ENCODE measurements at regions not wholly inside any gene's neighbourhood (a gene's known extent, or its start where the extent isn't known, plus 50 kb on each side); places are given as distances from the start of the nearest gene placed in this dataset.

DNA sequence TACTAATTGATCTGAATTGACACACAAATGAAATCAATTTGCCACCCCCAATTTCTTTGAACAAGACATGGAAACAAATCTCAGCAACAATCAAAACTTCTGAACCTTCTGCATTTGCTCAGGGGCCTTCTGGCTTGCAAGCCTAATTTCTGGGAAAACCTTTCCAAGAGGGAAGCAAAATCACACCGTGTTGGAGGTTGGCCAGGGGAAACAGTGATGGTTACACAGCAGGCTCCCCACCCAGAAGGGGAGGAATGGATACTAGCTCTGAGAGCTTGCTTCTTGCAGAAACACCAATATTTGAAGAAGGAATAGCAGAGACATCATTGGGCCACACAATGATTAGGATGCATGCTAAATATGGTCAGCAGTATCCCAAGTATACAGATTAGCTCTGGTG is 488.6 kb upstream of the TRPC7 start:
- no peak overlapping the region for H3K4me3 ChIP-seq (ENCODE audit: low read depth, low read length)
- no peak for DNase-seq (ENCODE audit: low read depth)
- TF ChIP-seq, protein P1, sequence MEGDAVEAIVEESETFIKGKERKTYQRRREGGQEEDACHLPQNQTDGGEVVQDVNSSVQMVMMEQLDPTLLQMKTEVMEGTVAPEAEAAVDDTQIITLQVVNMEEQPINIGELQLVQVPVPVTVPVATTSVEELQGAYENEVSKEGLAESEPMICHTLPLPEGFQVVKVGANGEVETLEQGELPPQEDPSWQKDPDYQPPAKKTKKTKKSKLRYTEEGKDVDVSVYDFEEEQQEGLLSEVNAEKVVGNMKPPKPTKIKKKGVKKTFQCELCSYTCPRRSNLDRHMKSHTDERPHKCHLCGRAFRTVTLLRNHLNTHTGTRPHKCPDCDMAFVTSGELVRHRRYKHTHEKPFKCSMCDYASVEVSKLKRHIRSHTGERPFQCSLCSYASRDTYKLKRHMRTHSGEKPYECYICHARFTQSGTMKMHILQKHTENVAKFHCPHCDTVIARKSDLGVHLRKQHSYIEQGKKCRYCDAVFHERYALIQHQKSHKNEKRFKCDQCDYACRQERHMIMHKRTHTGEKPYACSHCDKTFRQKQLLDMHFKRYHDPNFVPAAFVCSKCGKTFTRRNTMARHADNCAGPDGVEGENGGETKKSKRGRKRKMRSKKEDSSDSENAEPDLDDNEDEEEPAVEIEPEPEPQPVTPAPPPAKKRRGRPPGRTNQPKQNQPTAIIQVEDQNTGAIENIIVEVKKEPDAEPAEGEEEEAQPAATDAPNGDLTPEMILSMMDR (IDR thresholded peaks at IDR 0.05; ENCODE audit: low read depth, low read length, missing control alignments): no peak

DNA sequence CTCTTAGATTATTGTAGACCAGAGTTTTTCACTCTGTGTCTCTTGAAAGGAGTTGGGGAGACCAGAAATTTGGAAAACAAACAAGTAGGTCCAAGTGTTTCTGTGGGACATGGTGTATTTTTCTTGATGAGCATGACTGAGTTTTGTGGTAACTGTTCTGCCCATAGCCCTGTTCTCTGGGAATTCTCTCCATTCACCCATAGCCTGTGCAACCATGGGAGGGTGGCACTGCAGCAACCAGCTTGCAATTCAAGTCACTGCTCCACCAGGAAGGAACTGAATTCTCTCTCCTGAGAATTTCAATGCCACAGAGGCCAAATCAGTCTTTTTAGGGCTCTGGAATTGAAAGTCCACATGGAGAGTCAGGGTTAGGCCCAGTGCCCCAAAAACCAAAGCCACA is 475.3 kb upstream of the TRPC7 start:
- TF ChIP-seq, protein P1 (IDR thresholded peaks at IDR 0.05; ENCODE audit: low read depth, low read length, missing control alignments): no peak
- DNase-seq (ENCODE audit: low read depth): no peak
- no peak overlapping the region for H3K4me3 ChIP-seq (ENCODE audit: low read depth, low read length)

DNA sequence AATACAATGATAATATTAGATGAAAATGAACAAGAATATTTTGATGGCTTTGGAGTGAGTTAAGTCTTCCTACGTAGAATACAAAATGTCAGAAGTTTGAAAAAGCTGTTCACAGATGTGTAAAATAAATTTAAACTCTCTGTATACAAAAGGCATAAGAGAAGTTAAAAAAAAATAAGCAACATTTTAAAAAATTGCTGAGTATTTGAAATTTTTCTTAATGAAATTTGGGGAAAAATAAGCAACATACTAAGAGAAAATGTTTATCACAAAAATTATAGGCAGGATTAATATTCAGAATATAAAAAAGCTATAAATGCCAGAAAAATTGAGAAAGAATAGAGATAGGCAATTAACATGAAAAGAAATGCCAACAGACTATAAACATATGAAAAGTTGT is 470.7 kb upstream of the TRPC7 start:
- no peak overlapping the region for H3K4me3 ChIP-seq (ENCODE audit: low read depth, low read length)
- DNase-seq (ENCODE audit: low read depth): no peak
- TF ChIP-seq, protein P1 (IDR thresholded peaks at IDR 0.05; ENCODE audit: low read depth, low read length, missing control alignments): no peak

DNA sequence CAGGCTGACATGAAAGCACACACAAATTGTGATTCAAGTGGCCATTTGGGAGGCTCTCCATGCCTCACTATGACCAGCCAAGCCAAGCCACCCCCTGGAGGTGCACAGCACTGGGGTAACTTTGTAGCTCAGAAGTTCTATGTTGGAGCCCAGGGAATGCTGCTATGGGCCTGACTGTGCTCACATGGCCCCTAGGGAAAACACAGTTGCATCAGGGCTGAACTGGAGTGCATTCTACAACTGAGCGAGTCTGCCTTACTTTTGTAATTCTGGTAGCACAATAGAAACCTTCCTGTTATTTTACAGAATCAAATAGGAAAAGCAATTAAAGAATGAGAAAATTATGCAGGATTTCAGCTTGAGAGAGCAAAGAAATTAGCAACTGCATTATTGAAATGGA is 455.5 kb upstream of the TRPC7 start:
- no peak for DNase-seq (ENCODE audit: low read depth)
- TF ChIP-seq, protein P1 (IDR thresholded peaks at IDR 0.05; ENCODE audit: low read depth, low read length, missing control alignments): no peak
- H3K4me3 ChIP-seq (ENCODE audit: low read depth, low read length): no peak overlapping the region

DNA sequence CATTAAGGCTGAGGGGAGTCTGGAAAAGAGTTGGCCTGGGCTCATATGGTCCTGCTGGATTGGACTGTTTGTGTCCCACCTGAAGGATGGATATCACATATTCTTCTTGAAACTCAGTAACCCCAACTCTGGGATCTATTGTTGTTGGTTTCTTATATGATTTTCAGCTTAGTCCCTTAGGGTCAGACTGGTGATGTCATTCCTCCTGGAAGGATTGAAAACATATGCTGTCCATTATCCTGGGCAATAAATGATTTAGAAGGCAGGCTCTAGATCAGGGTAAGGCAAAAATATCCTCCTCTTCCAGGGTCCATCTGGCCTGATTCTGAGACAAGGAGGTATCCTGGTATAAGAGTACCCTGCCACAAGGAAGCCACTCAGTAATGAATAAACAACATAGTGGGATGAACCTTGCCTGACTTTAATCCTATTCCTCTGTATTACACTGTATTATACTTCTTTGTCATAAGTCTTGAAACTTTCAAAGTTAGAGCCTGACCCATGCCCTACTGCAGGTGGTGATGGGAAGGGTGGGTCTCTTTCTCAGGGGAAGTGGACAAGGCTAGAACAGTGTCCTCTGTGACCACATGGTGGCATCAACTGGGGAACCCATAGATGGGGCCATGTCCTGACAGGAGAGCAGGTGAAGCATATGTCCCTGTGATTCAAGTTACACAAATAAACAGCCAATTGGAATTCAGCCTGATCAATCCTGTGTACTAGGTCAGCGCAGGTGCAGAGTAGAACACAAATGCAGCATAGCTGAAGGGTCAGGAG is 454.4 kb upstream of the TRPC7 start:
- H3K4me3 ChIP-seq (ENCODE audit: low read depth, low read length): no peak overlapping the region
- TF ChIP-seq, protein P1 (IDR thresholded peaks at IDR 0.05; ENCODE audit: low read depth, low read length, missing control alignments): no peak
- no peak for DNase-seq (ENCODE audit: low read depth)

DNA sequence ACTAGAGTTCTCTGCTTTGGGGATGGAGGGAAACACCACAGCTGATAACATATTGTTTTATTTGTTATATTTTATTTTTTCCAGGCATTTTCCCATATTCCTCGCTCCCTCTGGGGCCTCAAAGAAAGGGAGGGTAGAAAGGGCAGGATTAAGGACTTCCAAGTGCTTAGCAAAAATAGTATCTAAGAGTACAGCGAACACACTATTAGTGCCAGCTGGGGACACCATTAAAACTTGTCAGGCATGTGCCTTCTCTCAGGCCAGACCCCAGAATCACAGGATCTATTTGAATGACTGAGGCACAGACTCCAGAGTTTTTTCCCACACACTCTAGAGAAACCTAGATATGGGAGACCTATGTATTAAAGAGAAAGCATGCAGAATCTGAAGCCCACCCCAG is 451.0 kb upstream of the TRPC7 start:
- no peak for DNase-seq (ENCODE audit: low read depth)
- H3K4me3 ChIP-seq (ENCODE audit: low read depth, low read length): no peak overlapping the region
- TF ChIP-seq, protein P1 (IDR thresholded peaks at IDR 0.05; ENCODE audit: low read depth, low read length, missing control alignments): no peak
